Tibial nerve (tissue), 4 donors: ENCODE measurements at regions not wholly inside any gene's neighbourhood (a gene's known extent, or its start where the extent isn't known, plus 50 kb on each side); places are given as distances from the start of the nearest gene placed in this dataset.

Experiments
- DNase-seq, 2 donors: peaks; one replicate each; pipeline ENCODE4 v3.0.0-alpha.2; 2019; ENCODE audit warnings: low spot score in 2 of 2
- H3K27ac ChIP-seq, 4 donors: fragments of 200-600 bp; sonication (generic) in 3 of 4; one replicate each; pipeline ENCODE4 v1.5.1; 2017 to 2019; ENCODE audit warnings: mild to moderate bottlenecking in 1 of 4
- H3K27me3 ChIP-seq, 2 donors: fragments of 200-600 bp; sonication (generic) in 1 of 2; one replicate each; pipeline versions ENCODE4 v1.5.1 to v1.6.0; 2017 to 2019
- H3K36me3 ChIP-seq, 3 donors: fragments of 200-600 bp; sonication (generic); one replicate each; pipeline ENCODE4 v1.5.1; 2018 to 2019
- H3K4me1 ChIP-seq, 4 donors: fragments of 200-600 bp; sonication (generic) in 3 of 4; one replicate each; pipeline ENCODE4 v1.5.1; 2017 to 2019
- H3K4me3 ChIP-seq, 4 donors: fragments of 200-600 bp; sonication (generic) in 3 of 4; one replicate each; pipeline ENCODE4 v1.5.1; 2017 to 2019; ENCODE audit warnings: mild to moderate bottlenecking in 1 of 4, moderate library complexity in 1 of 4
- H3K9me3 ChIP-seq, 4 donors: fragments of 200-600 bp; sonication (generic) in 3 of 4; one replicate each; pipeline ENCODE4 v1.5.1; 2017 to 2019
- CTCF ChIP-seq, 5 experiments: fragments of 200-600 bp in 3 of 5; fragments of 450-650 bp in 2 of 5; sonication (generic) in 3 of 5; IDR thresholded peaks; one replicate each; pipeline ENCODE4 v1.5.1; 2016 to 2019; ENCODE audit warnings: antibody characterized with exemption in 5 of 5, mild to moderate bottlenecking in 3 of 5, moderate library complexity in 2 of 5
- EP300 ChIP-seq, 2 donors: sonication (generic); formaldehyde crosslinking; IDR thresholded peaks; one replicate each; pipeline ENCODE4 v1.6.1; 2017; ENCODE audit warnings: antibody characterized with exemption in 2 of 2, mild to moderate bottlenecking in 1 of 2
- POLR2A ChIP-seq, 2 donors: fragments of 450-650 bp; IDR thresholded peaks; one replicate each; pipeline ENCODE4 v1.6.1; 2017; ENCODE audit warnings: antibody characterized with exemption in 2 of 2, mild to moderate bottlenecking in 2 of 2, moderate library complexity in 2 of 2
- WGBS, 2 donors: methylation state at CpG; one replicate each; pipeline ENCODE4 v1.1.5; 2018; 5-methylcytosine and 5-hydroxymethylcytosine counted together

- 87 to 89% methylated on average over 4 of the region's 4 CpGs for WGBS, 2 donors
These were observed 490.8 kb downstream of the TLE4 start for GRCh38 chr9:80062567-80062966.

GRCh38 chr9:80061940-80062339 lies 490.2 kb downstream of the TLE4 start:
- no peak overlapping the region for H3K4me3 ChIP-seq
- DNase-seq: peak in 1 of 2 donors; percentile 24
- H3K27ac ChIP-seq: peak overlapping the region in 2 of 4 donors; percentile 14 to 70
- H3K4me1 ChIP-seq: peaks cover 0 to 6% (median 0%) of the 10 kb centered on the region in 4 donors
- no peaks in the 10 kb centered on the region for H3K36me3 ChIP-seq
- TF ChIP-seq POLR2A (IDR thresholded peaks at IDR 0.05): no peak
- peak in 1 of 2 donors; percentile 27 for TF ChIP-seq EP300 (IDR thresholded peaks at IDR 0.05)
- TF ChIP-seq CTCF (IDR thresholded peaks at IDR 0.05): no peak
- WGBS, 2 donors: 26 to 32% methylated on average over 2 of the region's 2 CpGs
- no peaks in the 10 kb centered on the region for H3K27me3 ChIP-seq
- peaks cover 0 to 10% (median 0%) of the 10 kb centered on the region in 4 donors for H3K9me3 ChIP-seq

More at GRCh38 chr9:80062567-80062966, 490.8 kb downstream of the TLE4 start:
- no peaks in the 10 kb centered on the region for H3K36me3 ChIP-seq
- H3K9me3 ChIP-seq: peaks cover 0 to 7% (median 0%) of the 10 kb centered on the region in 4 donors
- H3K27me3 ChIP-seq: no peaks in the 10 kb centered on the region
- no peak for DNase-seq
- H3K4me1 ChIP-seq: peaks cover 0 to 6% (median 0%) of the 10 kb centered on the region in 4 donors
- H3K4me3 ChIP-seq: no peak overlapping the region
- no peak overlapping the region for H3K27ac ChIP-seq
- TF ChIP-seq POLR2A (IDR thresholded peaks at IDR 0.05): no peak
- TF ChIP-seq CTCF (IDR thresholded peaks at IDR 0.05): no peak
- no peak for TF ChIP-seq EP300 (IDR thresholded peaks at IDR 0.05)

- TF ChIP-seq EP300 (IDR thresholded peaks at IDR 0.05) (no peak), POLR2A (IDR thresholded peaks at IDR 0.05) (no peak), CTCF (IDR thresholded peaks at IDR 0.05) (no peak)
- Histone ChIP-seq H3K36me3 (no peaks in the 10 kb centered on the region), H3K27ac (peak overlapping the region in 1 of 4 donors; percentile 70)
These were observed 489.3 kb downstream of the TLE4 start for GRCh38 chr9:80061096-80061495.

GRCh38 chr9:80059979-80060378 lies 488.2 kb downstream of the TLE4 start:
- H3K9me3 ChIP-seq: peaks cover 0 to 15% (median 0%) of the 10 kb centered on the region in 4 donors
- H3K27me3 ChIP-seq: no peaks in the 10 kb centered on the region
- no peak overlapping the region for H3K4me3 ChIP-seq
- no peaks in the 10 kb centered on the region for H3K36me3 ChIP-seq
- DNase-seq: no peak
- WGBS, 2 donors: 91 to 97% methylated on average over 5 of the region's 5 CpGs
- no peak for TF ChIP-seq EP300 (IDR thresholded peaks at IDR 0.05)
- TF ChIP-seq POLR2A (IDR thresholded peaks at IDR 0.05): no peak
- TF ChIP-seq CTCF (IDR thresholded peaks at IDR 0.05): no peak
- peaks cover 0 to 6% (median 0%) of the 10 kb centered on the region in 4 donors for H3K4me1 ChIP-seq
- H3K27ac ChIP-seq: no peak overlapping the region

More at GRCh38 chr9:80061096-80061495, 489.3 kb downstream of the TLE4 start:
- Histone ChIP-seq H3K27me3 (no peaks in the 10 kb centered on the region), H3K4me3 (no peak overlapping the region), H3K4me1 (peaks cover 0 to 6% (median 0%) of the 10 kb centered on the region in 4 donors), H3K9me3 (peaks cover 0 to 15% (median 0%) of the 10 kb centered on the region in 4 donors)
- no peak for DNase-seq

- 86 to 91% methylated on average over 6 of the region's 6 CpGs for WGBS, 2 donors
- Histone ChIP-seq H3K27me3 (no peaks in the 10 kb centered on the region), H3K36me3 (no peaks in the 10 kb centered on the region), H3K4me1 (peaks cover 0 to 6% (median 0%) of the 10 kb centered on the region in 4 donors), H3K9me3 (peaks cover 0 to 15% (median 0%) of the 10 kb centered on the region in 4 donors), H3K4me3 (no peak overlapping the region), H3K27ac (no peak overlapping the region)
- DNase-seq: no peak
- no peak for TF ChIP-seq POLR2A (IDR thresholded peaks at IDR 0.05)
- TF ChIP-seq CTCF (IDR thresholded peaks at IDR 0.05): no peak
- no peak for TF ChIP-seq EP300 (IDR thresholded peaks at IDR 0.05)
These were observed 487.4 kb downstream of the TLE4 start for GRCh38 chr9:80059191-80059590.
